K562 (cell line): ENCODE measurements at regions not wholly inside any gene's neighbourhood (a gene's known extent, or its start where the extent isn't known, plus 50 kb on each side); places are given as distances from the start of the nearest gene placed in this dataset.
A peak's percentile ranks its signal among the peaks of the same experiment; 100 is the strongest.

ENCODE experiments used
- ARID1B ChIP-seq: fragments of 450-650 bp; IDR thresholded peaks from 2 replicates; pipeline ENCODE4 v1.6.1; 2016; ENCODE audit warnings: antibody characterized with exemption, mild to moderate bottlenecking, inconsistent platforms
- ARID4B ChIP-seq: sonication (generic); formaldehyde crosslinking; IDR thresholded peaks from 2 replicates; pipeline ENCODE4 v1.8.0; 2022; ENCODE audit warnings: mild to moderate bottlenecking, missing genetic modification reagents
- BRCA1 ChIP-seq, 2 experiments: fragments of 450-650 bp in 1 of 2; sonication (generic) in 1 of 2; formaldehyde crosslinking in 1 of 2; IDR thresholded peaks; 2 replicates each; pipeline versions ENCODE4 v1.5.0 to v1.6.1; 2017 to 2020; ENCODE audit warnings: mild to moderate bottlenecking in 1 of 2, missing genetic modification reagents in 1 of 2
- C11orf30 ChIP-seq: fragments of 450-650 bp; IDR thresholded peaks from 2 replicates; pipeline ENCODE4 v1.6.1; 2016; ENCODE audit warnings: low read depth, mild to moderate bottlenecking
- CHD2 ChIP-seq: IDR thresholded peaks from 2 replicates; pipeline ENCODE4 v1.6.1; 2011; ENCODE audit warnings: low read depth, low read length
- EGR1 ChIP-seq: fragments of 450-650 bp; conservative IDR thresholded peaks from 2 replicates; pipeline ENCODE4 v1.6.1; 2017; ENCODE audit warnings: mild to moderate bottlenecking
- HNRNPK ChIP-seq: fragments of 200-400 bp; formaldehyde crosslinking; IDR thresholded peaks from one replicate; pipeline ENCODE4 v1.6.1; 2018; ENCODE audit warnings: mild to moderate bottlenecking, low read depth, low read length; ENCODE audit not compliant: poor library complexity, severe bottlenecking
- MBD1 ChIP-seq: fragments of 250-450 bp; sonication (Bioruptor Pico); IDR thresholded peaks from 2 replicates; pipeline ENCODE4 v1.8.0; 2022; ENCODE audit warnings: inconsistent platforms
- MED1 ChIP-seq: sonication (generic); formaldehyde crosslinking; IDR thresholded peaks from 2 replicates; pipeline ENCODE4 v1.8.1; 2023; ENCODE audit warnings: missing genetic modification reagents, borderline replicate concordance
- NELFE ChIP-seq: IDR thresholded peaks from 2 replicates; pipeline ENCODE4 v1.6.1; 2011; ENCODE audit warnings: mild to moderate bottlenecking; ENCODE audit not compliant: insufficient read depth, insufficient read length
- PCBP2 ChIP-seq: fragments of 200-400 bp; formaldehyde crosslinking; IDR thresholded peaks from 2 replicates; pipeline ENCODE4 v1.6.1; 2018; ENCODE audit warnings: low read length, low read depth, mild to moderate bottlenecking, moderate library complexity; ENCODE audit not compliant: poor library complexity, severe bottlenecking
- ZBTB7A ChIP-seq: IDR thresholded peaks from 2 replicates; pipeline ENCODE4 v1.6.1; 2011; ENCODE audit warnings: low read depth, mild to moderate bottlenecking, low read length, moderate library complexity, borderline replicate concordance; ENCODE audit not compliant: control insufficient read depth
- ZFPM2 ChIP-seq: fragments of 250-450 bp; sonication (Bioruptor Pico); IDR thresholded peaks from 2 replicates; pipeline ENCODE4 v1.5.1; 2022; ENCODE audit warnings: mild to moderate bottlenecking
- ZNF165 ChIP-seq: fragments of 250-450 bp; sonication (Bioruptor Pico); IDR thresholded peaks from 2 replicates; pipeline ENCODE4 v1.4.0; 2020; ENCODE audit warnings: borderline replicate concordance
- ZNF232 ChIP-seq: sonication (generic); formaldehyde crosslinking; IDR thresholded peaks from 2 replicates; pipeline ENCODE4 v1.8.0; 2022; ENCODE audit warnings: mild to moderate bottlenecking, missing genetic modification reagents
- ZNF3 ChIP-seq: fragments of 250-450 bp; sonication (Bioruptor Pico); IDR thresholded peaks from 2 replicates; pipeline ENCODE4 v1.5.0; 2021; ENCODE audit warnings: mild to moderate bottlenecking, moderate library complexity
- ZNF507 ChIP-seq: conservative IDR thresholded peaks from 2 replicates; pipeline ENCODE4 v1.6.1; 2017; ENCODE audit warnings: missing genetic modification characterization, missing compliant biosample characterization
- ZNF518B ChIP-seq: fragments of 250-450 bp; sonication (Bioruptor Pico); IDR thresholded peaks from 2 replicates; pipeline ENCODE4 v1.5.0; 2021; ENCODE audit warnings: mild to moderate bottlenecking, moderate library complexity
- ZNF778 ChIP-seq: fragments of 450-650 bp; formaldehyde crosslinking; IDR thresholded peaks from 2 replicates; pipeline ENCODE4 v1.4.0; 2020; ENCODE audit warnings: mild to moderate bottlenecking, moderate library complexity

GRCh38 chr17:62172492-62173291 lies 107.6 kb upstream of the MED13 start (continued):
- no peak for TF ChIP-seq ZNF518B (CRISPR knock-in tag)
- TF ChIP-seq MED1 = no peak
- TF ChIP-seq C11orf30 = peak; percentile 25; the same call in 1 of the 2 replicates
- no peak for TF ChIP-seq ZNF165 (CRISPR knock-in tag)
- no peak for TF ChIP-seq ZNF232 (CRISPR knock-in tag)
- TF ChIP-seq NELFE = no peak
- no peak for TF ChIP-seq ZNF778 (CRISPR knock-in tag)
- no peak for TF ChIP-seq HNRNPK
- TF ChIP-seq ZBTB7A = peak; percentile 44; the same call in 1 of the 2 replicates
- TF ChIP-seq CHD2 = no peak; the same call in 1 of the 2 replicates
- TF ChIP-seq PCBP2 = no peak
- TF ChIP-seq ZFPM2 (CRISPR knock-in tag) = no peak
- no peak for TF ChIP-seq MBD1 (CRISPR knock-in tag)
- no peak for TF ChIP-seq ZNF3 (CRISPR knock-in tag)
- no peak for TF ChIP-seq EGR1
- TF ChIP-seq ARID1B = peak; percentile 97
- TF ChIP-seq ARID4B (CRISPR knock-in tag) = no peak
- no peak for TF ChIP-seq ZNF507 (tag)
- TF ChIP-seq BRCA1 (IDR thresholded peaks at IDR 0.05) = no peak
- no peak for TF ChIP-seq BRCA1 (CRISPR knock-in tag; IDR thresholded peaks at IDR 0.05)
